Right forelimb (tissue), 1 donor: ENCODE measurements at regions not wholly inside any gene's neighbourhood (a gene's known extent, or its start where the extent isn't known, plus 50 kb on each side); places are given as distances from the start of the nearest gene placed in this dataset.

Experiments used
- DNase-seq: peaks from one replicate; pipeline ENCODE4 v3.0.0-alpha.2; 2018

- no peak for DNase-seq
These were observed 348.4 kb downstream of the BCAT1 start for GRCh38 chr12:24600551-24600950.

GRCh38 chr12:24599736-24600135 lies 349.2 kb downstream of the BCAT1 start:
- DNase-seq: no peak

- no peak for DNase-seq
These were observed 351.3 kb downstream of the BCAT1 start for GRCh38 chr12:24597580-24597979.

- no peak for DNase-seq
These were observed 352.0 kb downstream of the BCAT1 start for GRCh38 chr12:24596768-24597388.

- no peak for DNase-seq
These were observed 353.2 kb downstream of the BCAT1 start for GRCh38 chr12:24595652-24596235.

GRCh38 chr12:24591715-24592440 lies 357.0 kb downstream of the BCAT1 start:
- no peak for DNase-seq

GRCh38 chr12:24591079-24591626 lies 357.7 kb downstream of the BCAT1 start:
- DNase-seq: no peak

- no peak for DNase-seq
These were observed 362.6 kb downstream of the BCAT1 start for GRCh38 chr12:24586293-24586692.

GRCh38 chr12:24584032-24584675 lies 364.7 kb downstream of the BCAT1 start:
- no peak for DNase-seq

- no peak for DNase-seq
These were observed 365.8 kb downstream of the BCAT1 start for GRCh38 chr12:24582954-24583601.

GRCh38 chr12:24574538-24574937 lies 374.4 kb downstream of the BCAT1 start:
- DNase-seq: no peak

- no peak for DNase-seq
These were observed 375.3 kb downstream of the BCAT1 start for GRCh38 chr12:24573621-24574020.

- no peak for DNase-seq
These were observed 383.6 kb downstream of the BCAT1 start for GRCh38 chr12:24565300-24565699.

GRCh38 chr12:24562771-24563431 lies 386.0 kb downstream of the BCAT1 start:
- DNase-seq: peak; percentile 80

GRCh38 chr12:24561882-24562770 lies 386.8 kb downstream of the BCAT1 start:
- DNase-seq: peak; percentile 86

- DNase-seq: no peak
These were observed 387.5 kb downstream of the BCAT1 start for GRCh38 chr12:24561411-24561871.

GRCh38 chr12:24560831-24561271 lies 388.1 kb downstream of the BCAT1 start:
- DNase-seq: peak; percentile 47

GRCh38 chr12:24560192-24560775 lies 388.6 kb downstream of the BCAT1 start:
- no peak for DNase-seq

GRCh38 chr12:24557738-24558137 lies 391.2 kb downstream of the BCAT1 start:
- DNase-seq: no peak

- no peak for DNase-seq
These were observed 393.2 kb downstream of the BCAT1 start for GRCh38 chr12:24555730-24556129.
